NCI-H524 (cell line): ENCODE measurements at regions not wholly inside any gene's neighbourhood (a gene's known extent, or its start where the extent isn't known, plus 50 kb on each side); places are given as distances from the start of the nearest gene placed in this dataset.

ENCODE experiments used
- DNase-seq, 2 experiments: peaks; one replicate each; lab custom pipeline; 2025; lab: John Stamatoyannopoulos, UW

DNA sequence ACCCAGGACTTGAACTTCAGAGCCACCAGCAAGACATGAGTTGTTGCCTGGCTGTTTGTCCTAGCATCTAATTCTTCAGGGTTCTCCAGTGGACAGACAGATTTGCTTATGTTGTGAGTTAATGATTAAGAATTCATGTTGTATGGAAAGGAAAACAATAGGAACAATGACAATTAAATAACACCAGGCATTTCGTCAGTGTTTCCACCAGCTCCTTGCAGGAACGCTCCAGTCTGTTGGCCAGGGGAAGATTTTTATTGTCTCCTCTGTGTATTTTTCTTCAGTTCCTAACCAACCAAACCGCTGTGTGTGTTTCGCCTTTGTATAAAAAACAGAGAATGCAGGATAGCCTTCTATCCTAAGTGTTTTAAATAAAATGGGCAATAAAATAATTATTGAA lies 64.4 kb upstream of the PTGFR start:
- no peak for DNase-seq

DNA sequence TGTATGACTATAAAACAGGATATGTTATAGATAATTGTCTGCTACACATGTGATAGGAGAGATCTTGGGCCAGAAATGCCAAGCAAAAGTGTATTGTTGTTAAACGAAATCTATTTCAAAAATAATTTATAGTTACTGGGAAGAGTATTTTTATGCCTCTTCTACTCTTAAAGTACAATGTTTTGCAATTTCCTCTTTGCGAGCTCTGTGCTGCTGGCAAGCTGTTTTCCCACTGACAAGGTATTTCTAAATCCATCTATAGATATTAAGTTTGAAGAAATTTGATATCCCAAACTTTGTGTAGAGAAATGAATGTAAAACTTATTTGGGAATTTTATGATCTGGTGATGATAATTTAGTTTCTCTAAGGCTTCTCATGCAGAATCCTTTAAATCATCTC lies 63.3 kb upstream of the PTGFR start:
- DNase-seq, result no peak

DNA sequence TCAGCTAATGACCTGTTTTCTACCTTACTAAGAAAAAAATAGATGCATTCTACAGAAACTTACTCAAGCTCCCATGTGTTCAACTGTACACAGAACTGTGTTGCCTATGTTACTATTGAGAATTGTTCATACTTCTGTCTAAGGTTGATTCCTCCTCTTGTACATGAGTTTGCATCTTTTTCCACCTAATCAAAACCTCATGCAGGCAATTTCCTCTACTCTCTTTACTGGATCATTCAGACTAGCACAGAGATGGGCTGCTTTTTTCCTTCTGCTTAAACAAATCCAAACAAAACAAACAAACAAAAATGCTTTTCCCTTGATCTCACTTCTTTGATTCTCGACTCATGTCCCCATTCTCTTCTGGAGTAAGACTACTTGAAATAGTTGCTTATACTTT lies 58.8 kb upstream of the PTGFR start:
- no peak for DNase-seq

GRCh38 chr1:78434351-78434750 lies 56.4 kb upstream of the PTGFR start:
- peak; percentile 86 to 95 for DNase-seq

GRCh38 chr1:78436961-78437360 lies 53.8 kb upstream of the PTGFR start:
- DNase-seq, result no peak

DNA sequence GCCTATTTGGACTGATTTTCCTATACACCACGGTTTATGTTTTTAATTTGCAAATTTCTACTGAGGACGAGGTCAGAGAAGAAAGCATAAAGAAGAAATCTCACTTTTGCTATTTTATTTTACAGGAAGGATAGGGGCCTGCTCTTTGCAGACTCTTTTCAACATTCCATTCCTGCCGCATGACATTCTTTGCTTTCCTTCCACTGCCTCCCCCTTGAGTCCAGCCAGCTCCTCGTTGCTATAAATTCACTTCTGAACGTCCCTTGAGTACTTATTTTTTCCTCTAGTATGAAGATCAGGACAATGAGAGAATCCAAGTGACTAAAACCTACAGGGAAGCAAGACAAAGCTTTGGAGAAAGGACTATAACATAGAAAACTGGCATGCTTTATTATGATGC lies 53.4 kb upstream of the PTGFR start:
- no peak for DNase-seq

- no peak for DNase-seq
Measured at GRCh38 chr1:78437941-78438340, 52.8 kb upstream of the PTGFR start.

DNA sequence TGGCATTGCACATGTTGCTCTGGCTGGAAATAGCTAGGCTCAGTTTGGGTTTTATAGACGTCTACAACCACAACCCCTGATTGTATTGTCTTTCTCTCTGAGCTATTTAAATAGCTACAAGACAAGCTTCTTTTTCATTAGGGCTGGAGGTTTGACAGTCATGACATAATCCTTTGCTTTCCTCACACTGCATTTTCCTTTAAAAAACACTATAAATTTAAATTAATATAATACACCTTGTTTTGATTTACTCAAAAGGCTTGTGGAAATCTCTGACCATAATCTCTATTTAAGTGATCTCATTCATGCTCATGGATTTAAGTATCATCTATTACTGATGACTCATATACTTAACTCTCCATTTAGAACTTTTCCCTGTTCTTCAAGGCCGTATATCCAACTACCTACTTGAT lies 50.4 kb upstream of the PTGFR start:
- no peak for DNase-seq
